ENCODE measurements at regions not wholly inside any gene's neighbourhood (a gene's known extent, or its start where the extent isn't known, plus 50 kb on each side); places are given as distances from the start of the nearest gene placed in this dataset.

DNA sequence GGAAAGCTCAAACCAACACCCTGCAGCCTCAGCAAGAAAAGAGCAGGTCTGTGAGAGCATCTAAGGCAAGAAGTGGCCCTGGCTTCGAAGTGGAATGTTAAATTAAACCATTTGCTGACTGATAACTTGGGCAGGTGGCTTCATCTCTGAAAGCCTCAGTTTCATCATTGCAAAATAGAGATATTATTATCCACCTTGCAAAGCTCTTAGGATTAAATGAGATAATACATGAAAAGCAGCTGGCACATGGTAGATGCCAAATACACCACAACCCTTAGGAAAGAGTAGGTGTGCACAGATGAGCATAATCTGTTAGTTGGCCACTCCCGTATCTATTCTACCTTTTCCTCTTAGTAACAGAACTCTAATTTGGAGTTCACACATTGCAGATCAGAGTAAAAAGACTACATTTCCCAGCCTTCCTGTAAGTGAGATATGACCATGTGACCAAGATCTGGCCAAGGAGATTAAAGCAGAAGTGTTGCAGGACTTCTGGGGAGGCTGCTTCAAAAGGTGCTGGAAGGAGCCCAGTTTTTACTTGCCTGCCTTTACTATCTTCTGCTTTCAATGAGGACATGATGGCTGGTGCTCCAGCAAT lies 288.7 kb downstream of the SOX9 start:
- Histone ChIP-seq H3K27me3 (no peaks in the 10 kb centered on the region), H3K36me3 (replicated peaks; ENCODE audit: insufficient read depth, low read depth) (no peaks in the 10 kb centered on the region), H3K4me3 (no peak overlapping the region), H4K20me1 (ENCODE audit: insufficient read depth, poor library complexity, severe bottlenecking) (no peaks in the 10 kb centered on the region), H3K9me3 (ENCODE audit: low read depth) (no peaks in the 10 kb centered on the region), H2AFZ (no peak overlapping the region), H3K27ac (peak overlapping the region; percentile 70), H3K79me2 (peaks cover 16% of the 10 kb centered on the region), H3K4me2 (no peak overlapping the region), H3K4me1 (ENCODE audit: insufficient read depth) (peaks cover 44% of the 10 kb centered on the region), H3K9me2 (replicated peaks; ENCODE audit: insufficient read depth) (no peaks in the 10 kb centered on the region)
- WGBS (ENCODE audit: low lambda C conversion rate, missing lambda C conversion rate) = 96% methylated on average over 2 of the region's 2 CpGs
- no peak for DNase-seq (ENCODE audit: low spot score)
- TF ChIP-seq EZH2 (IDR thresholded peaks at IDR 0.05; ENCODE audit: borderline replicate concordance) = no peak

GRCh38 chr17:72411124-72411563 lies 290.3 kb downstream of the SOX9 start:
- TF ChIP-seq EZH2 (IDR thresholded peaks at IDR 0.05; ENCODE audit: borderline replicate concordance) = no peak
- TF ChIP-seq CTCF (IDR thresholded peaks at IDR 0.05; ENCODE audit: poor library complexity) = no peak
- no peak for TF ChIP-seq EZH2phosphoT487 (IDR thresholded peaks at IDR 0.05; ENCODE audit: low read depth, severe bottlenecking, unreplicated experiment)
- peaks cover 31% of the 10 kb centered on the region for H3K4me1 ChIP-seq (ENCODE audit: insufficient read depth)
- no peak for DNase-seq (ENCODE audit: low spot score)
- H2AFZ ChIP-seq = no peak overlapping the region
- peaks cover 18% of the 10 kb centered on the region for H3K79me2 ChIP-seq
- no peaks in the 10 kb centered on the region for H3K27me3 ChIP-seq
- H3K4me3 ChIP-seq = no peak overlapping the region
- no peaks in the 10 kb centered on the region for H3K9me2 ChIP-seq (replicated peaks; ENCODE audit: insufficient read depth)
- WGBS (ENCODE audit: low lambda C conversion rate, missing lambda C conversion rate) = 86% methylated on average over 6 of the region's 6 CpGs
- peak overlapping the region; percentile 87 for H3K27ac ChIP-seq
- H3K36me3 ChIP-seq (replicated peaks; ENCODE audit: insufficient read depth, low read depth) = no peaks in the 10 kb centered on the region
- no peaks in the 10 kb centered on the region for H4K20me1 ChIP-seq (ENCODE audit: insufficient read depth, poor library complexity, severe bottlenecking)
- no peak overlapping the region for H3K4me2 ChIP-seq
- H3K9me3 ChIP-seq (ENCODE audit: low read depth) = no peaks in the 10 kb centered on the region

GRCh38 chr17:72412650-72413076 lies 291.8 kb downstream of the SOX9 start:
- Histone ChIP-seq H3K79me2 (peaks cover 18% of the 10 kb centered on the region), H2AFZ (no peak overlapping the region), H3K9me2 (replicated peaks; ENCODE audit: insufficient read depth) (no peaks in the 10 kb centered on the region), H3K27me3 (no peaks in the 10 kb centered on the region), H3K4me2 (peak overlapping the region; percentile 53), H3K9me3 (ENCODE audit: low read depth) (peaks cover 3% of the 10 kb centered on the region), H3K27ac (peak overlapping the region; percentile 87), H3K4me3 (no peak overlapping the region), H3K4me1 (ENCODE audit: insufficient read depth) (peaks cover 23% of the 10 kb centered on the region), H4K20me1 (ENCODE audit: insufficient read depth, poor library complexity, severe bottlenecking) (no peaks in the 10 kb centered on the region), H3K36me3 (replicated peaks; ENCODE audit: insufficient read depth, low read depth) (no peaks in the 10 kb centered on the region)
- no peak for TF ChIP-seq CTCF (IDR thresholded peaks at IDR 0.05; ENCODE audit: poor library complexity)
- TF ChIP-seq EZH2 (IDR thresholded peaks at IDR 0.05; ENCODE audit: borderline replicate concordance) = no peak
- TF ChIP-seq EZH2phosphoT487 (IDR thresholded peaks at IDR 0.05; ENCODE audit: low read depth, severe bottlenecking, unreplicated experiment) = no peak
- WGBS (ENCODE audit: low lambda C conversion rate, missing lambda C conversion rate) = 43% methylated on average over 5 of the region's 5 CpGs
- no peak for DNase-seq (ENCODE audit: low spot score)

GRCh38 chr17:72413077-72414031 lies 292.5 kb downstream of the SOX9 start:
- Histone ChIP-seq H2AFZ (no peak overlapping the region), H3K4me1 (ENCODE audit: insufficient read depth) (peaks cover 16% of the 10 kb centered on the region), H4K20me1 (ENCODE audit: insufficient read depth, poor library complexity, severe bottlenecking) (no peaks in the 10 kb centered on the region), H3K9me2 (replicated peaks; ENCODE audit: insufficient read depth) (no peaks in the 10 kb centered on the region), H3K9me3 (ENCODE audit: low read depth) (peaks cover 9% of the 10 kb centered on the region), H3K79me2 (peaks cover 23% of the 10 kb centered on the region), H3K27me3 (no peaks in the 10 kb centered on the region), H3K4me2 (peak overlapping the region; percentile 53), H3K36me3 (replicated peaks; ENCODE audit: insufficient read depth, low read depth) (no peaks in the 10 kb centered on the region), H3K27ac (peak overlapping the region; percentile 87), H3K4me3 (no peak overlapping the region)
- 73% methylated on average over 23 of the region's 23 CpGs for WGBS (ENCODE audit: low lambda C conversion rate, missing lambda C conversion rate)
- DNase-seq (ENCODE audit: low spot score) = peak; percentile 69
- TF ChIP-seq EZH2phosphoT487 (IDR thresholded peaks at IDR 0.05; ENCODE audit: low read depth, severe bottlenecking, unreplicated experiment) (no peak), EZH2 (IDR thresholded peaks at IDR 0.05; ENCODE audit: borderline replicate concordance) (no peak), CTCF (IDR thresholded peaks at IDR 0.05; ENCODE audit: poor library complexity) (no peak)
